ENCODE measurements at regions not wholly inside any gene's neighbourhood (a gene's known extent, or its start where the extent isn't known, plus 50 kb on each side); places are given as distances from the start of the nearest gene placed in this dataset.
A peak's percentile ranks its signal among the peaks of the same experiment; 100 is the strongest.

DNA sequence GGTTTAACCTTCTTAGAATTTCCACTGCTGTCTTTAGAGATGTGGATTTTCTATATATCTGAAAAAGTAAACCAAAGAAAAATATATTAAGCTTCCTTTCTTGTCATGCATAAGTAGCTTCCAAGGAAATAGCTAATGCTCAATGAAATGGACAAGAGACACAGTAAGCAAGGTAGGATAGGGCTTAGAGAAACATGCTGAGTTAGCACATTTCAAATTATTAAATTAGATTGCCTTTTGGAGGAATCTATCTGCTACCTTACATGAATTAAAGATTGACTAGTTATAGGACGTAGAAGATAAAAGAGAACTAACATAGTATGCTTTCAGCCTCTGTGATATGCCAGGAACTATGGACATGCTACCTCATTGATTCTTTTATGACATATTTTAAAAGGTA lies 824.6 kb downstream of the TUSC7 start:
- H3K9me3 ChIP-seq (ENCODE audit: insufficient read depth in 2 of 2, low read depth in 1 of 2, low read length in 1 of 2): no peaks in the 10 kb centered on the region
- H3K14ac ChIP-seq (ENCODE audit: insufficient read length): no peak overlapping the region
- H3K27ac ChIP-seq (ENCODE audit: low read depth, low read length): no peak overlapping the region
- H4K91ac ChIP-seq (replicated peaks; ENCODE audit: insufficient read length, low read length): no peak overlapping the region
- FAIRE-seq (no peak), DNase-seq (ENCODE audit: low read depth in 1 of 2, low spot score in 2 of 2) (no peak)
- no peak overlapping the region for H2AFZ ChIP-seq (ENCODE audit: low read length)
- H3K36me3 ChIP-seq (ENCODE audit: control insufficient read depth in 2 of 4, insufficient read depth in 4 of 4, low read length in 3 of 4): no peaks in the 10 kb centered on the region
- H3K4ac ChIP-seq (replicated peaks; ENCODE audit: insufficient read length, low read depth, low read length): no peak overlapping the region
- CTCF ChIA-PET (ENCODE audit: partially characterized antibody): interaction anchor here (1.2 to 3.1 kb wide), 3 partner anchors 9 to 518 kb away, joined by 4 to 13 read pairs (median 5); no protein-coding TSS in a partner anchor
- H2BK120ac ChIP-seq (replicated peaks; ENCODE audit: low read depth, low read length): no peak overlapping the region
- H4K8ac ChIP-seq (ENCODE audit: extremely low read depth, insufficient read depth, low read length): no peak overlapping the region
- 78% methylated on average over 1 of the region's 1 CpG; no CpG with 5 or more reads in 1 of the 2 experiments for WGBS, 2 experiments (ENCODE audit: extremely low coverage in 1 of 2, insufficient coverage in 1 of 2, insufficient read length in 1 of 2, insufficient replicate concordance in 2 of 2, low coverage in 1 of 2, low lambda C conversion rate in 2 of 2, missing lambda C conversion rate in 1 of 2)
- no peak overlapping the region for H3K9ac ChIP-seq (replicated peaks in 1 of 4; ENCODE audit: extremely low read depth in 1 of 4, low read depth in 3 of 4, low read length in 3 of 4)
- H3K4me3 ChIP-seq (ENCODE audit: extremely low read depth in 1 of 4, insufficient read depth in 2 of 4, low read depth in 3 of 4, low read length in 4 of 4): no peak overlapping the region
- H4K20me1 ChIP-seq (replicated peaks in 1 of 2; ENCODE audit: control insufficient read depth in 1 of 2, insufficient read depth in 2 of 2, low read length in 2 of 2): no peaks in the 10 kb centered on the region
- H3K4me2 ChIP-seq (ENCODE audit: insufficient read depth in 1 of 2, low read depth in 2 of 2, low read length in 2 of 2): no peak overlapping the region
- H3K23me2 ChIP-seq (ENCODE audit: low read depth, low read length): no peaks in the 10 kb centered on the region
- POLR2A ChIA-PET (ENCODE audit: partially characterized antibody): no interaction called here
- H3K18ac ChIP-seq (ENCODE audit: extremely low read depth, low read length): no peak overlapping the region
- H2AK5ac ChIP-seq (ENCODE audit: low read depth, low read length): no peak overlapping the region
- H2BK12ac ChIP-seq (ENCODE audit: low read depth, low read length): no peak overlapping the region
- H2BK5ac ChIP-seq (ENCODE audit: low read depth, low read length): no peak overlapping the region
- no peak overlapping the region for H2BK20ac ChIP-seq (ENCODE audit: low read length)
- no peaks in the 10 kb centered on the region for H3K79me1 ChIP-seq (ENCODE audit: low read depth, low read length)
- no peak overlapping the region for H4K5ac ChIP-seq (ENCODE audit: insufficient read length, low read depth, low read length)
- no peaks in the 10 kb centered on the region for H3K79me2 ChIP-seq (ENCODE audit: control insufficient read depth in 1 of 2, insufficient read depth in 2 of 2, low read length in 2 of 2)
- no peak overlapping the region for H2BK15ac ChIP-seq (ENCODE audit: low read length)
- TF ChIP-seq MAFK (IDR thresholded peaks at IDR 0.05; ENCODE audit: low read depth, low read length) (peak; percentile 91), SIX5 (IDR thresholded peaks at IDR 0.05; ENCODE audit: low read depth, low read length) (no peak)
- H3K27me3 ChIP-seq (replicated peaks in 1 of 4; ENCODE audit: control insufficient read depth in 3 of 4, extremely low read depth in 1 of 4, insufficient read depth in 3 of 4, low read length in 3 of 4): peaks cover 0 to 2% (median 0%) of the 10 kb centered on the region in 4 experiments; a peak in 2 of 7 replicates
- no peak overlapping the region for H3K23ac ChIP-seq (ENCODE audit: insufficient read length)
- no peaks in the 10 kb centered on the region for H3K4me1 ChIP-seq (replicated peaks in 1 of 4; ENCODE audit: control insufficient read depth in 3 of 4, insufficient read depth in 4 of 4, low read length in 3 of 4)
- H3K56ac ChIP-seq (replicated peaks; ENCODE audit: insufficient read length, low read depth, low read length): no peak overlapping the region
